NCI-H2171 treated with DMSO at 0.1 percent for 48 hours (cell line): ENCODE measurements at regions not wholly inside any gene's neighbourhood (a gene's known extent, or its start where the extent isn't known, plus 50 kb on each side); places are given as distances from the start of the nearest gene placed in this dataset.
"Not testable (repeated sequence)": the region's sequence is repeated elsewhere in the genome, so short reads cannot be mapped to it uniquely, and the experiment has no call there.

Experiments used
- DNase-seq: peaks from one replicate; lab custom pipeline; 2025; lab: John Stamatoyannopoulos, UW

DNA sequence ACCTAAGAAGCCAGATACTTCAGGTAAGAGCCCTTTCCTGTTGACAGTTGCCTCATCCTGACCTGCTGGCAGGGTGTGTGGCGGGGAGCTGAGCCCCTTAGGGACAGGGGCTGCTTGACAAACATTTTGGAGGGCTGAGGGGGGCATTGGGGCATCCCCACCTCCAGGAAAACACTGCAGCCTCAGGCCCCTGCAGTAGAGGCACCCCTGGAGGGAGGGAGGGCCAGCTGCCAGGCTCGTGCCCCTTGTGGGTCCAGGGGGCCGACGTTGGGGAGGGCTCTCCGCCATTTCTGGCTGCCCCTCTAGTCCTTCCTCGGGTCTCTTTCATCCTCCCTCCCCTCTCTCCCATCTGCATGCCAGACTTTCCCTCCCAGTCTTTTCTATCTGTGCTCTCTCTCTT lies 177.3 kb downstream of the RPS24 start:
- no peak for DNase-seq

DNA sequence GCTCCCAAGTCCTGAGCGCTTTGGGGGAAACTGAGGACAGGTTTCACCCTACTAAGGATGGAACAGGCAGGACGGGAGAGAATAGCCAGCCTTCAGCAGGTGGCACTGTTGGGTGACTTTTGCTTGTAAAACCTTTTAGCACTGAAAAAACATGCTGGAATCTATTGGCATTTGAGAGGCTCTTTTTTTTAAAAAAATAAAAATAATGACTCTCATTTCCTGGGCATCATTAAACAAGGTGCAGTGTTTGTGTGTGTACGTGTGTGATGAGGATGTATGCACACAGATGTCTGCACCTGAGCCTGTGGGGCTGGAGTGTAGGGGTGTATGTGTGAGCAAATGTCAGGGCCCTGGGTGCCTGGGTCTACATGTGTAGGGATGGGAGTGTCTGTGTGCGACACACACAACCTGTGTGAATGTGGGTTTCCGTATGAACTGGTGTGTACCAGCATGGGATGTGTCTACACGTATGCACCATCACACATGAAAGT lies 177.9 kb downstream of the RPS24 start:
- DNase-seq: peak; percentile 57

DNA sequence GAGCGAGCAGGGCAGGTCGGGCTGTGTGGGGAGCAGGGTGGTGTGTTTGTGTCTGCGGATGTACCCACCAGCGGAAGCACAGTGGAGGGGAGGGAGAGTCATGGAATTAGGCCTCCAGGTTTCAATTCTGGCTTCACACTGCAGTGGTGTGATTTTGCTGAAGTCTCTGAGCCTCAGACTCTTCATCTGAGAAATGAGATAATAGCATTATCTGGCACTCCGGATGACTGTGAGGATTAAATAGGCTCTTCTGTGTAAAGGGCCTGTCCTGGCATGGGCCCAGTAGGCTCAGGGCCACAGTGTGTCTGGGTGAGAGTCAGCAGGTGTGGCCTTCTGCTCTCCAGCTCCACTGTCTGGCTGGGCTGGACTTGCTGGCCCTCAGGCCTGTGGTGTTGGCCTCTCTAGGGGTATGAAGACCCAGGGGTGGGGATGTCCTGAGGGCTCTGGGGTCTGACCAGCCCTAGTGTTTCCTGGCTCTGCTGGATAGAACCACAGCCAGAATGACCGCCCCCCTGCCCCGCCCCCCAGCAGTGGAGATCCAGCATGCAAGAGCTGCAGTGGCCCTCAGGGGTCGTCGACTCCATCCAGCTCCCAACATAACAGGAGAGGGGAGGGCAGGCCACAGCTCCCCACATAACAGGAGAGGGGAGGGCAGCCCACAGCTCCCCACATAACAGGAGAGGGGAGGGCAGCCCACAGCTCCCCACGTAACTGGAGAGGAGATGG lies 178.6 kb downstream of the RPS24 start:
- no peak for DNase-seq

DNA sequence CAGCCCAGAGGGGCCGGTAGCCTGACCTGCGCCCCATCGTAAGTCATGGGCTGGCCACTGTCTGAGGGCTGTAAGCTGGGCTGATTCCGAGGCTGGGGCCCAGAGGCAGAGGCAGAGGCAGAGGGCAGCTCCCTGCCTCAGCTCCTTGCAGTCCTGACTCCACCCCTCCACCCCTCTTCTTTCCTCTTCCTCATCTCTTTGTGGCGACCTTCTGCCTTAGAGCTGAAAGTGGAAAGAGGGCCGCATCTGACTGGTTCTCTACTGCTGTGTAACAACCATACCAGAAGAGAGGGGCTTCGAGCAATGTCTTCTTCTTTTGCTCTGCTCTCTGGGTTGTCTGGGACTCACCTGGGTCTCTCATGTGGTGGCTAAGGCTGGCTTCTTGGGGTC lies 179.1 kb downstream of the RPS24 start:
- DNase-seq: no peak

DNA sequence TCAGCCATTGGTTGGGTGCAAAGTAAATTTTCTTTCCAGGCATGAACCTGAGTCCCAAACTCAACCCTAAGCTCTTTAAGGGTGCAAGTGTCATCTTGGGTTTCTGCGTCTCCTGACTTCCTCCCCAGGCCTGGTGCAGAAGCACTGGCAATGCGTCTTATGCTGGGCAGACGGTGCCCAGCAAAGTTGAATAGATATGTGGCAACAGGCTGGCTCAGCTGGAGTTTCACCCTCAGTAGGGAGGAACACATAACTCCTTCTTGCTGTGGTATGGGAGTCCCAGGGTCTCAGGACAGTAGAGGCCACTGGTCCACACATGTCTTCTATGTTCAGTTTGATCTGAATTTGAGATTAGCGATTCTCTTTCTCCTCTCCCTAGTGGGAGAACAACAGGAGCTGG lies 181.3 kb downstream of the RPS24 start:
- no peak for DNase-seq

DNA sequence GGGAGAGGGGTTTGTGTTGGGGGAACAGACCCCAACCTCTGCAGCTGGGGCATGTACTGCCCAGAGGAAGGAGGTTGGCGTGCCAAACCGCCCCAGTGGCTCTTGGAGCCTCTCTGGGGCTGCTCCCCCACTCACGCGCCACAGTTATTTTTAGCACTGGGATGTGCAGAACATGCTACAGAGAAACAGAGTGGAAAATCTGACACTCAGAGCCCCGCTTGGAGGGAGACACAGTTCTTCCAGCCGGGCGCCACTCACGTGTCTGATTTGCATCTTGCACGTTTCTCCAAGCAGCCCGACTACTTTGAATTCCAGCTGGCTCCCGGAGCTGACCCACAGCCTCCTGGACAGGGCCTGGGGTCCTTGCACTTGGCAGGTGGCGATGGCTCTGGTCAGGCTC lies 182.0 kb downstream of the RPS24 start:
- no peak for DNase-seq

DNA sequence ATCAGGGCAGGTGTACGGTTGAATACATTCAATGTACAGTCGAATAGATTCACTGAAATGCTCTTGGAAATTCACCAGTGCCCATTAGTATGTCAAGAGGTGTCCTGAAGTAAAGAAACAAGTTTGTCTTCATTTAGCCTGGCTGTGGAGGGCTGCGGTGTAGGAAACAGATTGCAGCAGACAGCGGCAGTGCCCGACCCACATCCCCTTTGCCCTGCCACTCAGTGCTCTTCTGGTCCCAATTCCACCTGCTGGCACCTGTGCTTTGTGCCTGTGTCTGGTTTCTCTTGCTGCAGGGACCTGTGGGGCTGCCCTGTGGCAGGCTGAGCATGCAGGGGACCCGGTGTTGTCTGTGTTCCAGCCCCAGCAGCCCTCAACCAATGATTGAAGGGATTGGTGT lies 183.7 kb downstream of the RPS24 start:
- no peak for DNase-seq

DNA sequence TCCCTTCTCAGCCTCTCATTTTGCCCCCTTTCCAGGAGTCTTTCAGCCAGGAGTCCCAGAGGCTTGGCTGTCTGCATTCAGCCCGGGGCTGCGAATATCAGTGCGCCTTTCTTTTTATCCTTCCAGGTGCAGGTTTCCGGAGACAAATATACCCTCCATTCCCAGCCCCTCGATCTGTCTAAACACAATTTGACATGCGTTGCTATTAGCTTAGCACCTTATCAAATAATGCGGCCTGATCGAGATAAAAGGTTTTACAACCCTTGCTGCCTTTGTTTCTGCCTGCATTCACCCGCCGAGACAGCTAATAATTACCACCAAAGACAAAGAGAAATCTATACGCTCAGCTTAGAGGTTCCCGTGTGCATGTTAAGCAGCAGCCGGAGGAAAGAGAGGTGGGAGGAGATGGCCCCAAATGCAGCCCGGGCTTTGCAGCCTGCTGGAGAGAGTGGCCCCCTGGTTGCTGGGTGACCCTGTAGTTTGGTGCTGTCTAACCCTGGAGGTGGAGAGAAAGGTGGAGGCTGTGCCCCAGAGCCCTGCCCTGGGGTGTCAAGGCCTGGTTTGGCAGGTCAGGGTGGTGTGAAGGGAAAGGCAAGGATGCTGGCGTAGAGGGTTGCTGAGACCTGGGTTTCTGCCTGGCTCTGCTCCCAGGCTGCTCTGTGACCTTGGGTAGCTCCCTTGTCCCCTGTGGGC lies 185.3 kb downstream of the RPS24 start:
- no peak for DNase-seq

DNA sequence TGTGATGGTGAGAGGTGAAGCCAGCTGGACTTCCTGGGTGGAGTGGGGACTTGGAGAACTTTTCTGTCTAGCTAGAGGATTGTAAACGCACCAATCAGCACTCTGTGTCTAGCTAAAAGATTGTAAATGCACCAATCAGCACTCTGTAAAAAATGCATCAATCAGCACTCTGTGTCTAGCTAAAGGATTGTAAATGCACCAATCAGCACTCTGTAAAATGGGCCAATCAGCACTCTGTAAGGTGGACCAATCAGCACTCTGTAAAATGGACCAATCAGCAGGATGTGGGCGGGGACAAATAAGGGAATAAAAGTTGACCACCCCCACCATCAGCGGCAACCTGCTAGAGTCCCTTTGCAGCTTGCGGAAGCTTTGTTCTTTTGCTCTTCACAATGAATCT lies 185.9 kb downstream of the RPS24 start:
- not testable (repeated sequence) for DNase-seq

DNA sequence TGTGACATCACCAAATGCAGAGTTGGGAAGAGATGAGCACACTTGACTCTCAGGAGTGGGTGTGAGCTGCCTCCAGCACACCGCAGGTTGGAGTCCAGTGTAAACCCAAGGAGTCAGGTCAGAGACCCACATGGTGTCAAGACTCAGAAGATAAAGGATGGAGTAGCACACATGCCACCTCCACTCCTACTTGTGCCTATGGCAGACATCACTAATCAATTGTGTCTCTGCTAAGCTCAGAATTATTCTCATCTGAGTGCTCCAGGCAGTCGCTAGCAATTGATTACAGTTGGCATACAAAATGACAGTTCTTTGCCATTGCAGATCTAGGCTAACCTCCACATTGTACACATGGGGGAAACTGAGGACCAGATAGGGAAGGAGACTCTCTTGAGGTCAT lies 187.1 kb downstream of the RPS24 start:
- no peak for DNase-seq

DNA sequence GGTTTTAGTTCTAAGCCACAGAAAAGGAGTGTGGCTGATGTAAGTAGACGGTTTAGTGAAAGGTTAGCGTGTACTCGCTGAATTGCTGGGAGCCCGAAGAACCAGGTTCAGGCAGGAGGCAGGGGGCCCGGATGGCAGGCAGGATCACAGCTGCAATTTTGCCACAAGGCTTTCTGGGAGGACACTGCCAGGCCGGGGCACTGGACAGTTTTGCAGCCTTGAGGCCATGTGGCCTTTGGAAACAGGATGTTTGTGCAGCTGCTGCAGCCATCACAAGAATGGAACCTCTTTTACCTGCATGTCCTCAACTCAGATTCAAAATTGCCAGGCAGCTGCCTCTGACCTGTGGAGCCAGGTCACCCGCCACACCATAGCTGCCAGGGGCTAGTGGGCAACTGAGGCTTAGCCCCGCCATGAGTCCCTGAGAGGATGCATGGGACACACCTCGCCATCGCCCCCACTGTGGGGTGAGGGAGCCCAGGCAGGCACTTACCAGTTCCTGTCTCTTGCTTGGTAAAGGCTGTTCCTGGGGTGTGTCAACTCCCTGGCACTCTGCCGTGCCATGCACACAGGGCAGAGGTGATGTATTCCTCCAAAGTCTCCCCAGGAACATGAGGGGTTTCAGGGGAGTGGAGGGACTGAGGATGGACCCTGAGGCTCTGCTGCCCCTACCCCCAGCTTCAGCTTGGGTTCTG lies 188.6 kb downstream of the RPS24 start:
- no peak for DNase-seq

DNA sequence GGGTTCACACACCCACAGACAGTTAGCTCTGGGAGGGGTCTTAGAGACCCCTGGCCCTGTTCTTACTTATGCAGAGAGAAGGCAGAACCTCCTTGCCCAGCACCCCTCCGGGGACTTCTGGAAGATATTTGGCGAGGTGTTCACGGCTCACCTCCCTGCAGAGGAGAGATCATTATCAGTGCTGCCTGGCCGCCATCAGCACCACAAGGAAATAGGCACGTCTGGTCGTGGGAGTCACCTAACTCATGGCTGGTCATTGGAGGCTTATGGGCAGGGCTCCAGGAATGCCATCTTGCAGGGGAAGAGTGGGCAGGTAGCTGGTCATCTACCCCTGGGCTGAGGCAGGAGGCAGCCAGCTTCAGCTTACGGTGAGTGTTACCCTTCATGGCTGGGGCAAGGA lies 189.4 kb downstream of the RPS24 start:
- no peak for DNase-seq

DNA sequence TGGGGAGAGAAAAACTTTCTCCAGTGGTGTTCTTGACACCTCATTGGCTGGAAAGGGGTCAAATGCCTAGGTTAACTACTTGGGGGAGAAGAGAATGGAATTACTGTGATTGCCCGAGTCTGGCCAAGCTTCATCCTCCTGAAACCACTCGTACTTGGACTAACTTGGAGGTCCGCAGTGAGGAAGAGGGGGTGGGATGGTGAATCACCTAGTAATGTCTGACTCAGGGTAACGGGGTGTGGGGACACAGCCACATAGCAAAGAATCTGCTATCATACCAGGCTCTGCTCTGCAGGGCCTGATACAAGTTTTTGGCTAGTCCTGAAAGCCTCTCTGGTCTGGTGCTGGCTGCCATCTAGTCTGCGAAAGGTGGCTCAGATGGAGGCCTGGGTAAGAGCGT lies 190.9 kb downstream of the RPS24 start:
- DNase-seq: no peak

DNA sequence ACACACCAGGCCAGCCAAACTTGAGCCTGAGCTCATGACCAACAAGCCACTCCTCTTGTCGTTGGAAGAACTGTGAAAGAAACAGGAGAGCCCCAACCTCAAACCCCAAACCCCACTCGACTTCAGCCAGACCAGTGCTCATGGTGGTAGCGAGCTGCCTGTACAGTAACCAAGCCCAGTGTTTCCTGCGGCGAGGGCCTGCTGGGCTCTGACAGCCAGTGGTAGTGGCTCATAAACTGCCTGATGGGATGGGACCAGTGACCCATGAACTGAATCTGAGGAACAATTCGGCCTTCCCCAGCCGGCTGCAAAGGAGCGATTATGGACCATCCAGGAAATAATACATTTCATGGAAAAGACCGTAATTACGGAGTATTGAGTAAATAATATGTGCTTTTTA lies 191.9 kb downstream of the RPS24 start:
- no peak for DNase-seq

DNA sequence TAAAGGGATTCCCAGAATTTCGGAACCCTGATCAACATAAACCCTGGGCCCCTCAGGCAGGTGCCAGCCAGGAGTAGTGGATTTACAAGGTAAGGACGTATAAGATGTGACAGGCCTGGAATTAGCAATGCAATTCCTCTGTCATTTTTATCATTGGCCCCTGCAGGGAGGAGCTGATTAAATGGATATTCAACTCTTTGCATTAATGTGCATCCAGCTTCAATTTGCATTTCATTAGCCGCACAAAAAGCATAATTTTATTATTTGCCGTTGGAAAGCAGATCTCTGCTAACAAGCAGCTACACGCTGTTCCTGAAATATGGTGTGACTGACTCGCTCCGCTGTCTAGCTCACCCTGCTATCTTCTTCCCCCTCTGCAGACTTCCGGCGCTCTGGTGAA lies 195.8 kb downstream of the RPS24 start:
- DNase-seq: no peak

DNA sequence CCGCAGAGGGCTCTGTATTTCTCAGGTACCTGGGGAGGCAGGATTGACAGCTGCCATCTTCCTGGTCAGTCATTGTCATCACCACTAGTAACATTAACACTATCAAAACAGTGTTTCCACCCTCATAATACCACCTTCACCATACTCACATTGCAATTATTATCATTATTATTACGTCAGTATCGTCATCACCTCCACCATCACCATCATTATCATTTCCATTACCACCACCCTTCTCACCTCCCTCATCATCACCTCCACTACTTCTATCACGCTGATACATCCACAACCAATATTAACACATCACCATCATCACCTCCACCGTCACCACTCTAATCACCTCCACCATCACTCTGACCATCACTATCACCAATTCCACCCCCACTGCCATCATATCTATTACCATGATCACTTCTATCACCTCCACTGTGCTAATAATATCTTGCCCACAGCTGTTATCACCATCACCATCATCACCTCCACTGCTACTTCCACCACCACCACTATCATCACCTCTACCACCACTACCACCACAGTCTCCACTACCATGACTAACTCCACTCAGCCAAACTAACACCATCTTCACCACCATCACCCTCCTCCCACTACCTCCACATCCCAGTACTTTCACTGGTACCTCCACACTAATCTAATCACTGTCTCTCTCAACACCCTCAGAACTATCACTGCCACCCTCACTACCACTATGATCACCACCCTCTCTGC lies 196.4 kb downstream of the RPS24 start:
- no peak for DNase-seq

DNA sequence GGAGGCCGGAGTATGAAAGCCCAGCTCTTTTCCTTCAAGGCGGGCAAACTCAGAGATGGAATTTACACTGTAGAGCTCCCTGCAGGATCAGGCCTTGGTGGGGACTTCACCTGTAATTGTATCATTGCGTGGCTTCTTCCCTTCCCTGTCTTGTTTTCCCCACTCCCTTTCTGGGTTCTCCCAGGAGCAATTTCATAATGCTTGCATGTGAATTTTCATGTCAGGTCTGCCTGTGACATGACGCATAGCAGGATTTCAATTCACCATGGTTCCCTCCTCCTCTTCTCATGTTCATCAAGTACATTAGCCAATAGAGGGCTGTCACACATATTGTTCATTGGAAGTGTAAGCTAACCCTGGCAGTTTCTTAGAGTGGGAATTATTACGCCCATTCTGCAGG lies 197.7 kb downstream of the RPS24 start:
- no peak for DNase-seq

DNA sequence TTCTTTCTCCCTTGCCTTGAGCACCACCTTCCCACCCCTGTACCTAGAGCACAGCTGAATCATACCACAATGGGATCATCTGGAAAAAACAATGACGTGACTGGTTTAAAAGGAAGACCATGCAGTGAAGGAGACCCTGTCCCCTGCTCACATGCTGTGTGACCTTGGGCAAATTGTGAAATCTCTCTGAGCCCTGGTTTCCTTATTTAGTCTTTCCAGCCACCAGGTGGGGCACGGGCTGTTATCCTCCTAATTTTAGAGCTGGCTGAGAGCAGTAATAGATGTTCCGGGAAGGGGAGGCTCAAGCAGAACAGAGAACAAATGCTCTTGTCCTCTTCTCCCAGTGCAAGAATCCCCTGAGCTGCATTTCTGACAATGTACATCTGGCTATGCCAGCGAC lies 198.3 kb downstream of the RPS24 start:
- DNase-seq: no peak

DNA sequence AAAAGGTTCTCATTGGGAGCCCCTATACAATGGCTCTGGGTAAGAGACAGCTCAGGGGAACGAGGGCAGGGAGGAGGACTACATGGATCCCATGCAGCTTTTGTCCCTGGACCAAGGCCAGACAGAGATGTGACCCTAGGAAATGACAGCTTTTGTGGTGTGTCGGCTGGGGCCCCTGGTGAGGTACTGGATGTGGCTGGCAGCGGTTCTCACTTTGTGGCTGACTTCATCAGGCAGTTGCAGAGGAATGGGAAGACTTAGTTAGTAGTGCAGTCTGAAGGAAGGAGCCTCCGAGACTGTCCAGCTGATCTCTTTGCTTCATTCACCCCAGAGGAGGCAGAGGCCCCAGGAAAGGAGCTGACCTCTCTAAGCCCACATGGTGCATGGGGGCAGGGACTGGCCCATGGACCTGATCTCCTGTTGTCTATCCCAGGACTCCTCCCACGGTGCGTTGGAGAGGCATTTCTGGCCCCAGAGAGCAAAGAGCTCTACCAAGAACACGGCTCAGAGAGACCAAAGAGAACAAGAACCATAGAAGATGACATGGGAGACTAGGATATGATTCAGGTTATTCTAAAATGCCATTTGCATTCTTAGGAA lies 202.9 kb downstream of the RPS24 start:
- DNase-seq: no peak

DNA sequence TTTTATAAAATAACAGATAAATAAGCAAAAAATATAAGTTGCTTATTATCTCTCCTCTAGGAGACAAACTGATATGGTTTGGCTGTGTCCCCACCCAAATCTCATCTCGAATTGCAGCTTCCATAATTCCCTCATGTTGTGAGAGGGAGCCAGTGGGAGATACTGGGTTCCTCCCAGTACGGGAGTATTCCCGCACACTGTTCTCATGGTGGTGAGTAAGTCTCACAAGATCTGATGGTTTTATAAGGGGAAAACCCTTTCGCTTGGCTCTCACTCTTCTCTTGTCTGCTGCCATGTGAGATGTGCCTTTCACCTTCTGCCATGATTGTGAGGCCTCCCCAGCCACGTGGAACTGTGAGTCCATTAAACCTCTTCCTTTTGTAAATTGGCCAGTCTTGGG lies 204.3 kb downstream of the RPS24 start:
- not testable (repeated sequence) for DNase-seq

DNA sequence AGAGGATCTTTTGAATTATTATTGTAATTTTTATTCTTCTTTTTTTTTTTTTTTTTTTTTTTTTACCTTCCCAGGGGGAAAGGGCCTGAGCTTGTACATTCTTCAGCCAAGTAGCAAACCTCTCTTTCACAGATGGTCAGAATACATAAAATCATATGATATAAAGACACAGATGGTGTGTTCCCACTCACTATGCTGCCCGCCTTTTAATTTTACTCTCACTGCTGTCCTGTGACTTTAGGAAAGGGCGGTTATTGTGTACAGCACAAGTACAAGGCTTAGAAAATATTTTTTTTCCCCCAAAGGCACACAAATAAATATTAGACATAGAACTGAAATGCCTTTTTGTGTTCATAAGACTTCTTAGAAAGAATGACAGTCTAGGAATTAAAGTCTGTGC lies 213.6 kb downstream of the RPS24 start:
- DNase-seq: peak; percentile 81

DNA sequence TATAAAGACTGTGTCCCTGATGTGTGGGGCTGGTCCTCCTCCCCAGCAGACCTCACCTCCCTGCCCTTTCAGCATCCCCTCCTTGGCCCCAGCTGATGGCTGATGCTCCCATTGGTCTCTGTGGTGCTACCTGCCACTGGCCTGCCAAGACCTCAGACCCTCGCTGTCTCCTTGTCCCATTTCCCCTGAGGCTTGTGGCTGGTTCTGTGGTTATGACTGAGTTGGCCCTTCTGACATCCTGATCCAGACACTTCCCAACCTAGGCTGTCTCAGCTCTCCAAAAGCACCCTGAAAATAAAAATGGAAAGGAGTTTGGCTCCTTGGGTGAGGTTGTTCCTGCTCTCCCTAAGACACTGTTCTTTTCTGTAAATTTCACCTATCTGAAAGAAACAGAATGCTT lies 214.2 kb downstream of the RPS24 start:
- no peak for DNase-seq
